ENCODE measurements at regions not wholly inside any gene's neighbourhood (a gene's known extent, or its start where the extent isn't known, plus 50 kb on each side); places are given as distances from the start of the nearest gene placed in this dataset.
A peak's percentile ranks its signal among the peaks of the same experiment; 100 is the strongest.

DNA sequence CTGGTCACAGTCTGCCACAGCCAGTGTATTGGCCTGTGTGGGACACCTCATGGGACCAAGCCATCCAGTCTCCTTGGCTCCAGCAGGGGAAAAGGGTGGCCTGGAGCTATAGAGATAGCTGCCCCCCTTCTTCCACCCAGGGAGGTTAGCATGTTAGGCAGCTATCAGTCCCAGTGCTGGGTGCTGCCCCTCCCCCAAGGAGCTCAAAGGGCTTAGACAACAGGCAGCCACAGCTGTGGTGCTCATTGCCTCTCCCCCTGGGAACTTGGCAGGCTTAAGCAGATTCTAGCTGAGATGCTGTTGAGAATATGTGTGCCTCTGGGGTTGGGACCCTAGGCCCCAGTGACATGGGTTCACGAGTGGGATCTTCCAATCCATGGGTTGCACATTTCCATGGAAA, 226.0 kb upstream of the PTGER4 start:
- dilution Hi-C loops (cut with MboI; ENCODE audit: extremely low pct_ligation_motif_present, low sequenced_read_pairs), result no loop called here
- Histone ChIP-seq H3K4me1 (ENCODE audit: control insufficient read depth, extremely low read depth, insufficient read depth, low read length) (no peaks in the 10 kb centered on the region), H3K9me3 (ENCODE audit: control insufficient read depth, low read depth, low read length) (no peaks in the 10 kb centered on the region), H3K9ac (ENCODE audit: control insufficient read depth, extremely low read depth, insufficient read depth, low read length) (no peak overlapping the region), H3K36me3 (ENCODE audit: control insufficient read depth in 2 of 2, extremely low read depth in 1 of 2, insufficient read depth in 2 of 2, low read length in 2 of 2) (no peaks in the 10 kb centered on the region), H3K4me2 (ENCODE audit: control insufficient read depth, extremely low read depth, insufficient read depth, low read depth, low read length) (no peak overlapping the region), H3K9me1 (ENCODE audit: control insufficient read depth, extremely low read depth, insufficient read depth, low read length) (no peaks in the 10 kb centered on the region), H3K4me3 (ENCODE audit: control insufficient read depth in 2 of 3, extremely low read depth in 1 of 3, insufficient read depth in 2 of 3, low read depth in 1 of 3, low read length in 3 of 3) (no peak overlapping the region), H3K27ac (ENCODE audit: control insufficient read depth, insufficient read depth, low read length) (no peak overlapping the region), H3K27me3 (ENCODE audit: control insufficient read depth, extremely low read depth, insufficient read depth, low read length) (no peaks in the 10 kb centered on the region), H2AFZ (ENCODE audit: control insufficient read depth, low read length) (no peak overlapping the region), H3K79me2 (ENCODE audit: control insufficient read depth, insufficient read depth, low read length) (no peaks in the 10 kb centered on the region), H4K20me1 (ENCODE audit: control insufficient read depth, extremely low read depth, insufficient read depth, low read length) (no peaks in the 10 kb centered on the region)
- DNase-seq (ENCODE audit: low read depth, low spot score) (no peak), FAIRE-seq (no peak)
- TF ChIP-seq, protein P1, sequence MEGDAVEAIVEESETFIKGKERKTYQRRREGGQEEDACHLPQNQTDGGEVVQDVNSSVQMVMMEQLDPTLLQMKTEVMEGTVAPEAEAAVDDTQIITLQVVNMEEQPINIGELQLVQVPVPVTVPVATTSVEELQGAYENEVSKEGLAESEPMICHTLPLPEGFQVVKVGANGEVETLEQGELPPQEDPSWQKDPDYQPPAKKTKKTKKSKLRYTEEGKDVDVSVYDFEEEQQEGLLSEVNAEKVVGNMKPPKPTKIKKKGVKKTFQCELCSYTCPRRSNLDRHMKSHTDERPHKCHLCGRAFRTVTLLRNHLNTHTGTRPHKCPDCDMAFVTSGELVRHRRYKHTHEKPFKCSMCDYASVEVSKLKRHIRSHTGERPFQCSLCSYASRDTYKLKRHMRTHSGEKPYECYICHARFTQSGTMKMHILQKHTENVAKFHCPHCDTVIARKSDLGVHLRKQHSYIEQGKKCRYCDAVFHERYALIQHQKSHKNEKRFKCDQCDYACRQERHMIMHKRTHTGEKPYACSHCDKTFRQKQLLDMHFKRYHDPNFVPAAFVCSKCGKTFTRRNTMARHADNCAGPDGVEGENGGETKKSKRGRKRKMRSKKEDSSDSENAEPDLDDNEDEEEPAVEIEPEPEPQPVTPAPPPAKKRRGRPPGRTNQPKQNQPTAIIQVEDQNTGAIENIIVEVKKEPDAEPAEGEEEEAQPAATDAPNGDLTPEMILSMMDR (optimal IDR thresholded peaks at IDR 0.05 in 1 of 3, IDR thresholded peaks at IDR 0.05 in 1 of 3, conservative IDR thresholded peaks at IDR 0.05 in 1 of 3; ENCODE audit: extremely low read depth in 1 of 3, insufficient read depth in 2 of 3, low read length in 3 of 3), result no peak
- TF ChIP-seq EZH2 (IDR thresholded peaks at IDR 0.05; ENCODE audit: low read length), result no peak

DNA sequence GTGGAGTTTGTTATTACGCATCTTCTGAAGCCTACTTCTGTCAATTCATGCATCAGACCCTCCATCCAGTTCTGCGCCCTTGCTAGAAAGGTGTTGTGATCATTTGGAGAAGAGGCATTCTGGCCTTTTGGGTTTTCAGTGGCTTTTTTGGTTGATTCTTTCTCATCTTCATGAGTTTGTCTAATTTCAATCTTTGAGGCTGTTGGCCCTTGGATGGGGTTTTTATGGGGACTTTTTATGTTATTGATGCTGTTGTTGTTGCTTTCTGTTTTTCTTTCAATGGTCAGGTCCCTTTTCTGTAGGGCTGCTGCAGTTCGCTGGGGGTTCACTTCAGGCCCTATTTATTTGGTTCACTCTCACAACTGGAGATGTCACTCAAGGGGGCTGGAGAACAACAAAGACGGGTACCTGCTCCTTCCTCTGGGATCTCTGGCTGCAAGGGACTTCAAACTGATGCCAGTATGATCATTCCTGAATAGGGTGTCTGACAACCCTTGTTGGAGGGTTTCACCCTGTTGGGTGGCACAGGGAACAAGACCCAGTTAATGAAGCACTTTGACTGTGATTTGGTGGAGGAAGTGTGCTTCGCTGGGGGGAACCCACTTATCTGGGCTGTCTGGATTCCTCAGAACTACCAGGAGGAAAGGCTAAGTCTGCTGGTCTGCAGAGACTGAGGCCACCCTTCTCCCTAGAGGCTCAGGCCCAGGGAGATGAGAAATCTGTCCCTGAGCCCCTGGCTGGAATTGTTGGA, 226.7 kb upstream of the PTGER4 start:
- TF ChIP-seq EZH2 (IDR thresholded peaks at IDR 0.05; ENCODE audit: low read length), result no peak
- no peak for FAIRE-seq
- Histone ChIP-seq H3K9ac (ENCODE audit: control insufficient read depth, extremely low read depth, insufficient read depth, low read length) (no peak overlapping the region), H3K36me3 (ENCODE audit: control insufficient read depth in 2 of 2, extremely low read depth in 1 of 2, insufficient read depth in 2 of 2, low read length in 2 of 2) (no peaks in the 10 kb centered on the region), H3K27me3 (ENCODE audit: control insufficient read depth, extremely low read depth, insufficient read depth, low read length) (no peaks in the 10 kb centered on the region), H3K4me3 (ENCODE audit: control insufficient read depth in 2 of 3, extremely low read depth in 1 of 3, insufficient read depth in 2 of 3, low read depth in 1 of 3, low read length in 3 of 3) (no peak overlapping the region), H2AFZ (ENCODE audit: control insufficient read depth, low read length) (no peak overlapping the region), H4K20me1 (ENCODE audit: control insufficient read depth, extremely low read depth, insufficient read depth, low read length) (no peaks in the 10 kb centered on the region), H3K79me2 (ENCODE audit: control insufficient read depth, insufficient read depth, low read length) (no peaks in the 10 kb centered on the region), H3K4me2 (ENCODE audit: control insufficient read depth, extremely low read depth, insufficient read depth, low read depth, low read length) (no peak overlapping the region), H3K9me1 (ENCODE audit: control insufficient read depth, extremely low read depth, insufficient read depth, low read length) (no peaks in the 10 kb centered on the region), H3K9me3 (ENCODE audit: control insufficient read depth, low read depth, low read length) (no peaks in the 10 kb centered on the region), H3K27ac (ENCODE audit: control insufficient read depth, insufficient read depth, low read length) (no peak overlapping the region), H3K4me1 (ENCODE audit: control insufficient read depth, extremely low read depth, insufficient read depth, low read length) (no peaks in the 10 kb centered on the region)
- dilution Hi-C loops (cut with MboI; ENCODE audit: extremely low pct_ligation_motif_present, low sequenced_read_pairs), result no loop called here
- DNase-seq (ENCODE audit: low read depth, low spot score), result no peak

GRCh38 chr5:40447438-40447837, 232.3 kb upstream of the PTGER4 start:
- Histone ChIP-seq H3K4me2 (ENCODE audit: control insufficient read depth, extremely low read depth, insufficient read depth, low read depth, low read length) (no peak overlapping the region), H3K9ac (ENCODE audit: control insufficient read depth, extremely low read depth, insufficient read depth, low read length) (no peak overlapping the region), H3K79me2 (ENCODE audit: control insufficient read depth, insufficient read depth, low read length) (no peaks in the 10 kb centered on the region), H3K4me1 (ENCODE audit: control insufficient read depth, extremely low read depth, insufficient read depth, low read length) (peaks cover 3% of the 10 kb centered on the region), H3K9me3 (ENCODE audit: control insufficient read depth, low read depth, low read length) (peaks cover 5% of the 10 kb centered on the region), H4K20me1 (ENCODE audit: control insufficient read depth, extremely low read depth, insufficient read depth, low read length) (no peaks in the 10 kb centered on the region), H2AFZ (ENCODE audit: control insufficient read depth, low read length) (no peak overlapping the region), H3K27me3 (ENCODE audit: control insufficient read depth, extremely low read depth, insufficient read depth, low read length) (no peaks in the 10 kb centered on the region), H3K9me1 (ENCODE audit: control insufficient read depth, extremely low read depth, insufficient read depth, low read length) (no peaks in the 10 kb centered on the region), H3K27ac (ENCODE audit: control insufficient read depth, insufficient read depth, low read length) (peak overlapping the region; percentile 16), H3K36me3 (ENCODE audit: control insufficient read depth in 2 of 2, extremely low read depth in 1 of 2, insufficient read depth in 2 of 2, low read length in 2 of 2) (no peaks in the 10 kb centered on the region), H3K4me3 (ENCODE audit: control insufficient read depth in 2 of 3, extremely low read depth in 1 of 3, insufficient read depth in 2 of 3, low read depth in 1 of 3, low read length in 3 of 3) (no peak overlapping the region)
- TF ChIP-seq, protein P1 (optimal IDR thresholded peaks at IDR 0.05 in 1 of 3, IDR thresholded peaks at IDR 0.05 in 1 of 3, conservative IDR thresholded peaks at IDR 0.05 in 1 of 3; ENCODE audit: extremely low read depth in 1 of 3, insufficient read depth in 2 of 3, low read length in 3 of 3), result no peak
- no peak for TF ChIP-seq EZH2 (IDR thresholded peaks at IDR 0.05; ENCODE audit: low read length)
- FAIRE-seq (no peak), DNase-seq (ENCODE audit: low read depth, low spot score) (no peak)
- dilution Hi-C loops (cut with MboI; ENCODE audit: extremely low pct_ligation_motif_present, low sequenced_read_pairs), result no loop called here
